Fibroblast of gingiva (primary cell): ENCODE measurements at regions not wholly inside any gene's neighbourhood (a gene's known extent, or its start where the extent isn't known, plus 50 kb on each side); places are given as distances from the start of the nearest gene placed in this dataset.

ENCODE experiments used
- DNase-seq: peaks from one replicate; pipeline ENCODE4 v3.0.0-alpha.2; 2011; ENCODE audit warnings: low read depth

- DNase-seq: no peak
Measured at GRCh38 chr4:123455360-123455759, 58.8 kb downstream of the SPRY1 start.

- no peak for DNase-seq
Measured at GRCh38 chr4:123462007-123462406, 65.4 kb downstream of the SPRY1 start.

GRCh38 chr4:123463869-123464268, 67.3 kb downstream of the SPRY1 start:
- DNase-seq: no peak

GRCh38 chr4:123465416-123465815, 68.8 kb downstream of the SPRY1 start:
- no peak for DNase-seq

GRCh38 chr4:123466080-123466785, 69.6 kb downstream of the SPRY1 start:
- DNase-seq: no peak

GRCh38 chr4:123468479-123469031, 72.0 kb downstream of the SPRY1 start:
- DNase-seq: no peak

GRCh38 chr4:123469245-123469644, 72.7 kb downstream of the SPRY1 start:
- DNase-seq: no peak

GRCh38 chr4:123469696-123470095, 73.1 kb downstream of the SPRY1 start:
- no peak for DNase-seq

- no peak for DNase-seq
Measured at GRCh38 chr4:123470640-123471039, 74.0 kb downstream of the SPRY1 start.

- DNase-seq: no peak
Measured at GRCh38 chr4:123471655-123472369, 75.2 kb downstream of the SPRY1 start.

GRCh38 chr4:123474817-123475216, 78.2 kb downstream of the SPRY1 start:
- DNase-seq: no peak

GRCh38 chr4:123476089-123476488, 79.5 kb downstream of the SPRY1 start:
- DNase-seq: no peak

GRCh38 chr4:123477711-123478209, 81.2 kb downstream of the SPRY1 start:
- peak; percentile 75 for DNase-seq

GRCh38 chr4:123478859-123479345, 82.3 kb downstream of the SPRY1 start:
- peak; percentile 52 for DNase-seq

- DNase-seq: no peak
Measured at GRCh38 chr4:123479944-123480343, 83.3 kb downstream of the SPRY1 start.

GRCh38 chr4:123480706-123481418, 84.3 kb downstream of the SPRY1 start:
- no peak for DNase-seq

- no peak for DNase-seq
Measured at GRCh38 chr4:123481717-123482116, 85.1 kb downstream of the SPRY1 start.

- no peak for DNase-seq
Measured at GRCh38 chr4:123484291-123484926, 87.8 kb downstream of the SPRY1 start.

GRCh38 chr4:123485601-123486000, 89.0 kb downstream of the SPRY1 start:
- DNase-seq: no peak

GRCh38 chr4:123488916-123489315, 92.3 kb downstream of the SPRY1 start:
- DNase-seq: no peak

- DNase-seq: peak; percentile 41
Measured at GRCh38 chr4:123495530-123495929, 98.9 kb downstream of the SPRY1 start.

GRCh38 chr4:123496421-123496820, 99.8 kb downstream of the SPRY1 start:
- DNase-seq: no peak
